Mesendoderm (in vitro differentiated cells): ENCODE measurements at regions not wholly inside any gene's neighbourhood (a gene's known extent, or its start where the extent isn't known, plus 50 kb on each side); places are given as distances from the start of the nearest gene placed in this dataset.

ENCODE experiments used
- DNase-seq: peaks from one replicate; pipeline ENCODE4 v3.0.0; 2013
- H2AK5ac ChIP-seq: 2 replicates; pipeline ENCODE4 v1.6.1; 2013; ENCODE audit warnings: low read length, inconsistent platforms
- H2BK120ac ChIP-seq: 2 replicates; pipeline ENCODE4 v1.6.1; 2013; ENCODE audit warnings: low read depth, mild to moderate bottlenecking, low read length, moderate library complexity, mixed read lengths
- H2BK15ac ChIP-seq: replicated peaks from 2 replicates; pipeline ENCODE4 v1.6.1; 2013; ENCODE audit warnings: low read depth, mild to moderate bottlenecking, moderate library complexity
- H2BK5ac ChIP-seq: 2 replicates; pipeline ENCODE4 v1.6.1; 2013; ENCODE audit warnings: low read length, inconsistent platforms
- H3K18ac ChIP-seq: 2 replicates; pipeline ENCODE4 v1.6.1; 2013; ENCODE audit warnings: mild to moderate bottlenecking, low read length, mixed read lengths
- H3K23ac ChIP-seq: one replicate; pipeline ENCODE4 v1.6.1; 2013; ENCODE audit warnings: low read length
- H3K27ac ChIP-seq: 2 replicates; pipeline ENCODE4 v1.5.1; 2013; ENCODE audit warnings: low read depth, mild to moderate bottlenecking, inconsistent platforms, low read length, moderate library complexity
- H3K27me3 ChIP-seq: 2 replicates; pipeline ENCODE4 v1.6.1; 2013; ENCODE audit warnings: low read length, control low read depth, mild to moderate bottlenecking, inconsistent platforms; ENCODE audit not compliant: insufficient read depth, poor library complexity
- H3K36me3 ChIP-seq: 2 replicates; pipeline ENCODE4 v1.6.1; 2013; ENCODE audit warnings: low read length, inconsistent platforms; ENCODE audit not compliant: control insufficient read depth, insufficient read depth
- H3K4ac ChIP-seq: one replicate; pipeline ENCODE4 v1.6.1; 2013; ENCODE audit warnings: low read depth, mild to moderate bottlenecking, low read length, moderate library complexity
- H3K4me1 ChIP-seq: 2 replicates; pipeline ENCODE4 v1.6.1; 2013; ENCODE audit warnings: low read depth, low read length, inconsistent platforms; ENCODE audit not compliant: control insufficient read depth
- H3K4me2 ChIP-seq: 2 replicates; pipeline ENCODE4 v1.6.1; 2013; ENCODE audit warnings: low read length
- H3K4me3 ChIP-seq: 2 replicates; pipeline ENCODE4 v1.5.1; 2013; ENCODE audit warnings: mild to moderate bottlenecking, low read length
- H3K56ac ChIP-seq: one replicate; pipeline ENCODE4 v1.6.1; 2013; ENCODE audit warnings: low read length
- H3K79me1 ChIP-seq: 2 replicates; pipeline ENCODE4 v1.6.1; 2013; ENCODE audit warnings: low read length, inconsistent platforms
- H3K79me2 ChIP-seq: 2 replicates; pipeline ENCODE4 v1.6.1; 2013; ENCODE audit warnings: mild to moderate bottlenecking, low read length; ENCODE audit not compliant: control insufficient read depth, insufficient read depth
- H3K9ac ChIP-seq: 2 replicates; pipeline ENCODE4 v1.6.1; 2013; ENCODE audit warnings: low read length, inconsistent platforms
- H4K5ac ChIP-seq: one replicate; pipeline ENCODE4 v1.6.1; 2013; ENCODE audit warnings: low read length
- H4K8ac ChIP-seq: one replicate; pipeline ENCODE4 v1.6.1; 2013; ENCODE audit warnings: low read depth, mild to moderate bottlenecking, control low read depth, low read length, moderate library complexity
- WGBS: extraction: QIAGEN DNeasy Blood & Tissue Kit; methylation state at CpG from one replicate; pipeline ENCODE4 v1.1.7; 2013; ENCODE audit warnings: low lambda C conversion rate, missing lambda C conversion rate; ENCODE audit not compliant: insufficient coverage; ENCODE audit errors: extremely low coverage; 5-methylcytosine and 5-hydroxymethylcytosine counted together

GRCh38 chr3:187520027-187520945 is 149.9 kb downstream of the SST start:
- Histone ChIP-seq H2AK5ac (no peak overlapping the region), H2BK120ac (peak overlapping the region; percentile 79), H3K9ac (no peak overlapping the region), H4K5ac (no peak overlapping the region), H3K4me1 (no peaks in the 10 kb centered on the region), H3K79me1 (no peaks in the 10 kb centered on the region), H3K23ac (no peak overlapping the region), H3K4me3 (no peak overlapping the region), H3K4ac (peak overlapping the region; percentile 89), H3K79me2 (no peaks in the 10 kb centered on the region), H2BK5ac (peak overlapping the region; percentile 17), H3K27me3 (peaks cover 2% of the 10 kb centered on the region), H3K4me2 (no peak overlapping the region), H3K27ac (peak overlapping the region; percentile 80), H3K56ac (peak overlapping the region; percentile 3), H4K8ac (peak overlapping the region; percentile 66), H3K36me3 (no peaks in the 10 kb centered on the region), H2BK15ac (peak overlapping the region; percentile 57), H3K18ac (peak overlapping the region; percentile 88)
- peak; percentile 2 for DNase-seq
- no CpG with 5 or more reads among the region's 9 CpGs for WGBS

GRCh38 chr3:187519428-187519890 is 150.7 kb downstream of the SST start:
- Histone ChIP-seq H3K27me3 (peaks cover 2% of the 10 kb centered on the region), H2BK15ac (no peak overlapping the region), H3K27ac (peak overlapping the region; percentile 91), H3K9ac (no peak overlapping the region), H3K36me3 (no peaks in the 10 kb centered on the region), H3K79me2 (no peaks in the 10 kb centered on the region), H3K56ac (peak overlapping the region; percentile 53), H3K4me1 (no peaks in the 10 kb centered on the region), H2BK120ac (peak overlapping the region; percentile 95), H3K23ac (no peak overlapping the region), H2AK5ac (no peak overlapping the region), H3K4ac (no peak overlapping the region), H3K4me2 (no peak overlapping the region), H2BK5ac (peak overlapping the region; percentile 9), H3K79me1 (no peaks in the 10 kb centered on the region), H3K18ac (peak overlapping the region; percentile 95), H4K5ac (no peak overlapping the region), H3K4me3 (no peak overlapping the region), H4K8ac (peak overlapping the region; percentile 44)
- no CpG with 5 or more reads among the region's 9 CpGs for WGBS
- peak; percentile 94 for DNase-seq

- H3K79me2 ChIP-seq, result no peaks in the 10 kb centered on the region
- no peak overlapping the region for H2BK15ac ChIP-seq
- H3K79me1 ChIP-seq, result no peaks in the 10 kb centered on the region
- no peak overlapping the region for H3K23ac ChIP-seq
- no peaks in the 10 kb centered on the region for H3K4me1 ChIP-seq
- H3K4me3 ChIP-seq, result no peak overlapping the region
- H4K5ac ChIP-seq, result no peak overlapping the region
- peak overlapping the region; percentile 91 for H3K27ac ChIP-seq
- no peak overlapping the region for H2BK5ac ChIP-seq
- peak overlapping the region; percentile 95 for H2BK120ac ChIP-seq
- H3K27me3 ChIP-seq, result peaks cover 2% of the 10 kb centered on the region
- no peak overlapping the region for H4K8ac ChIP-seq
- no peak overlapping the region for H3K9ac ChIP-seq
- no CpG with 5 or more reads among the region's 3 CpGs for WGBS
- no peak overlapping the region for H3K4me2 ChIP-seq
- peak overlapping the region; percentile 95 for H3K18ac ChIP-seq
- H2AK5ac ChIP-seq, result no peak overlapping the region
- peak; percentile 1 for DNase-seq
- H3K36me3 ChIP-seq, result no peaks in the 10 kb centered on the region
- H3K4ac ChIP-seq, result peak overlapping the region; percentile 59
- peak overlapping the region; percentile 9 for H3K56ac ChIP-seq
Measured at GRCh38 chr3:187518616-187519015, 150.4 kb downstream of the RTP4 start.

- no peak overlapping the region for H4K5ac ChIP-seq
- H2BK120ac ChIP-seq, result peak overlapping the region; percentile 73
- H3K4me2 ChIP-seq, result no peak overlapping the region
- H3K79me2 ChIP-seq, result no peaks in the 10 kb centered on the region
- no peak overlapping the region for H3K18ac ChIP-seq
- H3K56ac ChIP-seq, result no peak overlapping the region
- H3K36me3 ChIP-seq, result no peaks in the 10 kb centered on the region
- no peak overlapping the region for H3K4ac ChIP-seq
- H2BK5ac ChIP-seq, result no peak overlapping the region
- H3K4me1 ChIP-seq, result no peaks in the 10 kb centered on the region
- no peak overlapping the region for H3K27ac ChIP-seq
- no peak overlapping the region for H3K9ac ChIP-seq
- WGBS, result no CpG with 5 or more reads among the region's 2 CpGs
- H2BK15ac ChIP-seq, result no peak overlapping the region
- no peak overlapping the region for H3K23ac ChIP-seq
- no peak overlapping the region for H4K8ac ChIP-seq
- H3K4me3 ChIP-seq, result no peak overlapping the region
- DNase-seq, result no peak
- no peak overlapping the region for H2AK5ac ChIP-seq
- no peaks in the 10 kb centered on the region for H3K27me3 ChIP-seq
- H3K79me1 ChIP-seq, result no peaks in the 10 kb centered on the region
Measured at GRCh38 chr3:187518207-187518606, 150.0 kb downstream of the RTP4 start.

- Histone ChIP-seq H2BK15ac (peak overlapping the region; percentile 92), H3K56ac (no peak overlapping the region), H2BK5ac (peak overlapping the region; percentile 44), H4K5ac (no peak overlapping the region), H3K4me1 (no peaks in the 10 kb centered on the region), H3K36me3 (no peaks in the 10 kb centered on the region), H3K4me2 (no peak overlapping the region), H3K27me3 (no peaks in the 10 kb centered on the region), H3K18ac (no peak overlapping the region), H3K79me2 (no peaks in the 10 kb centered on the region), H4K8ac (no peak overlapping the region), H3K79me1 (no peaks in the 10 kb centered on the region), H3K4ac (no peak overlapping the region), H2AK5ac (no peak overlapping the region), H3K9ac (no peak overlapping the region), H2BK120ac (no peak overlapping the region), H3K23ac (no peak overlapping the region), H3K27ac (no peak overlapping the region), H3K4me3 (no peak overlapping the region)
- no CpG with 5 or more reads among the region's 8 CpGs for WGBS
- no peak for DNase-seq
Measured at GRCh38 chr3:187516446-187517185, 148.4 kb downstream of the RTP4 start.
